ENCODE measurements at regions not wholly inside any gene's neighbourhood (a gene's known extent, or its start where the extent isn't known, plus 50 kb on each side); places are given as distances from the start of the nearest gene placed in this dataset.

GRCh38 chr17:5874486-5874885 lies 195.7 kb upstream of the WSCD1 start:
- no peak overlapping the region for H3K4me3 ChIP-seq
- no peaks in the 10 kb centered on the region for H3K4me1 ChIP-seq
- H3K27me3 ChIP-seq (replicated peaks in 1 of 7) = peaks cover 0 to 50% (median 0%) of the 10 kb centered on the region in 7 donors
- WGBS, 5 donors = 59 to 73% (median 71%) methylated on average over 4 to 6 of the region's 6 CpGs
- DNase-seq = no peak
- no peak for TF ChIP-seq CTCF (IDR thresholded peaks at IDR 0.05 in 8 of 11, conservative IDR thresholded peaks at IDR 0.05 in 3 of 11)
- TF ChIP-seq POLR2A (IDR thresholded peaks at IDR 0.05) = no peak
- no peak for TF ChIP-seq POLR2AphosphoS5 (IDR thresholded peaks at IDR 0.05)
- intact Hi-C loops (cut with DNase I; ENCODE audit: low total_unique reads) = no loop called here
- H3K36me3 ChIP-seq = no peaks in the 10 kb centered on the region
- H3K27ac ChIP-seq = no peak overlapping the region
- no peaks in the 10 kb centered on the region for H3K9me3 ChIP-seq

- intact Hi-C loops (cut with DNase I; ENCODE audit: low total_unique reads) = no loop called here
- Histone ChIP-seq H3K4me1 (no peaks in the 10 kb centered on the region), H3K27me3 (replicated peaks in 1 of 7) (peaks cover 0 to 45% (median 0%) of the 10 kb centered on the region in 7 donors), H3K9me3 (no peaks in the 10 kb centered on the region), H3K36me3 (no peaks in the 10 kb centered on the region), H3K27ac (no peak overlapping the region), H3K4me3 (no peak overlapping the region)
- no peak for TF ChIP-seq POLR2A (IDR thresholded peaks at IDR 0.05)
- no peak for TF ChIP-seq CTCF (IDR thresholded peaks at IDR 0.05 in 8 of 11, conservative IDR thresholded peaks at IDR 0.05 in 3 of 11)
- no peak for TF ChIP-seq POLR2AphosphoS5 (IDR thresholded peaks at IDR 0.05)
- DNase-seq = no peak
- 49 to 73% (median 68%) methylated on average over 1 of the region's 1 CpG for WGBS, 5 donors
Measured at GRCh38 chr17:5877366-5877765, 192.8 kb upstream of the WSCD1 start.

- no peak for DNase-seq
- Histone ChIP-seq H3K27me3 (replicated peaks in 1 of 7) (peaks cover 0 to 45% (median 0%) of the 10 kb centered on the region in 7 donors), H3K4me3 (no peak overlapping the region), H3K4me1 (peaks cover 0 to 5% (median 0%) of the 10 kb centered on the region in 6 donors), H3K9me3 (no peaks in the 10 kb centered on the region), H3K36me3 (no peaks in the 10 kb centered on the region), H3K27ac (no peak overlapping the region)
- TF ChIP-seq POLR2AphosphoS5 (IDR thresholded peaks at IDR 0.05) (no peak), CTCF (IDR thresholded peaks at IDR 0.05 in 8 of 11, conservative IDR thresholded peaks at IDR 0.05 in 3 of 11) (no peak), POLR2A (IDR thresholded peaks at IDR 0.05) (no peak)
- 67 to 83% (median 80%) methylated on average over 8 to 10 of the region's 10 CpGs for WGBS, 5 donors
- intact Hi-C loops (cut with DNase I; ENCODE audit: low total_unique reads) = no loop called here
Measured at GRCh38 chr17:5877948-5878347, 192.2 kb upstream of the WSCD1 start.

GRCh38 chr17:5881849-5882248 lies 188.3 kb upstream of the WSCD1 start:
- Histone ChIP-seq H3K9me3 (no peaks in the 10 kb centered on the region), H3K27me3 (replicated peaks in 1 of 7) (peaks cover 0 to 46% (median 1%) of the 10 kb centered on the region in 7 donors), H3K36me3 (no peaks in the 10 kb centered on the region), H3K4me1 (peaks cover 0 to 6% (median 0%) of the 10 kb centered on the region in 6 donors), H3K4me3 (no peak overlapping the region), H3K27ac (no peak overlapping the region)
- TF ChIP-seq POLR2AphosphoS5 (IDR thresholded peaks at IDR 0.05) = no peak
- TF ChIP-seq CTCF (IDR thresholded peaks at IDR 0.05 in 8 of 11, conservative IDR thresholded peaks at IDR 0.05 in 3 of 11) = no peak
- intact Hi-C loops (cut with DNase I; ENCODE audit: low total_unique reads) = no loop called here
- WGBS, 5 donors = 72 to 85% (median 73%) methylated on average over 6 of the region's 6 CpGs
- no peak for DNase-seq

Data from spleen (tissue), 11 donors.